Chondrocyte (in vitro differentiated cells): ENCODE measurements at regions not wholly inside any gene's neighbourhood (a gene's known extent, or its start where the extent isn't known, plus 50 kb on each side); places are given as distances from the start of the nearest gene placed in this dataset.

Experiments
- DNase-seq: peaks from one replicate; pipeline ENCODE4 v3.0.0; 2021; ENCODE audit warnings: mixed read lengths, low spot score
- H3K27ac Mint-ChIP-seq: one replicate; pipeline ENCODE4 v1.8.0; 2021; ENCODE audit warnings: mild to moderate bottlenecking, moderate library complexity, mixed read lengths; ENCODE audit not compliant: unreplicated experiment
- H3K27me3 Mint-ChIP-seq: 2 replicates; pipeline ENCODE4 v1.8.0; 2021; ENCODE audit warnings: low read depth, mixed read lengths
- H3K36me3 Mint-ChIP-seq: 2 replicates; pipeline ENCODE4 v1.8.0; 2021; ENCODE audit warnings: low read depth, mixed read lengths
- H3K4me1 Mint-ChIP-seq: 2 replicates; pipeline ENCODE4 v1.8.0; 2021; ENCODE audit warnings: low read depth, mild to moderate bottlenecking, mixed read lengths
- H3K4me3 Mint-ChIP-seq: one replicate; pipeline ENCODE4 v1.8.0; 2021; ENCODE audit warnings: mild to moderate bottlenecking, moderate library complexity, mixed read lengths; ENCODE audit not compliant: unreplicated experiment
- H3K9me3 Mint-ChIP-seq: 2 replicates; pipeline ENCODE4 v1.8.0; 2021; ENCODE audit warnings: low read depth, mixed read lengths
- CTCF ChIP-seq: fragments of 200-600 bp; sonication (generic); IDR thresholded peaks from 2 replicates; pipeline ENCODE4 v1.5.0; 2021; ENCODE audit warnings: antibody characterized with exemption, mild to moderate bottlenecking, moderate library complexity

- Mint-ChIP-seq H3K4me1 (peaks cover 5% of the 10 kb centered on the region), H3K36me3 (no peaks in the 10 kb centered on the region), H3K9me3 (no peaks in the 10 kb centered on the region), H3K27ac (no peak overlapping the region), H3K27me3 (peaks cover 38% of the 10 kb centered on the region), H3K4me3 (no peak overlapping the region)
- no peak for TF ChIP-seq CTCF
- no peak for DNase-seq
Observed at GRCh38 chr12:102757154-102757881, 159.7 kb downstream of the PAH start.

GRCh38 chr12:102756530-102756929, 160.5 kb downstream of the PAH start:
- no peak for TF ChIP-seq CTCF
- Mint-ChIP-seq H3K4me3 (no peak overlapping the region), H3K27me3 (peaks cover 34% of the 10 kb centered on the region), H3K36me3 (no peaks in the 10 kb centered on the region), H3K27ac (no peak overlapping the region), H3K4me1 (peaks cover 5% of the 10 kb centered on the region), H3K9me3 (no peaks in the 10 kb centered on the region)
- DNase-seq = no peak

- H3K27ac Mint-ChIP-seq = no peak overlapping the region
- no peaks in the 10 kb centered on the region for H3K36me3 Mint-ChIP-seq
Observed at GRCh38 chr12:102755266-102755665, 161.8 kb downstream of the PAH start.

GRCh38 chr12:102753802-102754201, 163.2 kb downstream of the PAH start:
- no peak overlapping the region for H3K4me3 Mint-ChIP-seq
- no peaks in the 10 kb centered on the region for H3K9me3 Mint-ChIP-seq
- no peaks in the 10 kb centered on the region for H3K36me3 Mint-ChIP-seq
- H3K27ac Mint-ChIP-seq = no peak overlapping the region
- peaks cover 21% of the 10 kb centered on the region for H3K27me3 Mint-ChIP-seq
- H3K4me1 Mint-ChIP-seq = peaks cover 5% of the 10 kb centered on the region
- TF ChIP-seq CTCF = no peak
- DNase-seq = no peak

More at GRCh38 chr12:102755266-102755665, 161.8 kb downstream of the PAH start:
- Mint-ChIP-seq H3K27me3 (peaks cover 28% of the 10 kb centered on the region), H3K4me1 (peaks cover 5% of the 10 kb centered on the region), H3K9me3 (no peaks in the 10 kb centered on the region), H3K4me3 (no peak overlapping the region)
- no peak for DNase-seq
- no peak for TF ChIP-seq CTCF

- H3K9me3 Mint-ChIP-seq = no peaks in the 10 kb centered on the region
- H3K4me1 Mint-ChIP-seq = no peaks in the 10 kb centered on the region
Observed at GRCh38 chr12:102748704-102749103, 168.3 kb downstream of the PAH start.

More at GRCh38 chr12:102748704-102749103, 168.3 kb downstream of the PAH start:
- no peak for DNase-seq
- no peak overlapping the region for H3K27ac Mint-ChIP-seq
- no peak overlapping the region for H3K4me3 Mint-ChIP-seq
- peaks cover 2% of the 10 kb centered on the region for H3K27me3 Mint-ChIP-seq
- no peak for TF ChIP-seq CTCF
- no peaks in the 10 kb centered on the region for H3K36me3 Mint-ChIP-seq
